T follicular helper cell (primary cell): ENCODE measurements at regions not wholly inside any gene's neighbourhood (a gene's known extent, or its start where the extent isn't known, plus 50 kb on each side); places are given as distances from the start of the nearest gene placed in this dataset.
"Not testable (repeated sequence)": the region's sequence is repeated elsewhere in the genome, so short reads cannot be mapped to it uniquely, and the experiment has no call there.

Source experiments
- DNase-seq: peaks from one replicate; pipeline ENCODE4 v3.0.0-alpha.2; 2020; ENCODE audit warnings: low read depth

GRCh38 chr10:80697926-80698325 lies 160.2 kb downstream of the SH2D4B start:
- no peak for DNase-seq

GRCh38 chr10:80699602-80700039 lies 161.9 kb downstream of the SH2D4B start:
- DNase-seq, result peak; percentile 46

DNA sequence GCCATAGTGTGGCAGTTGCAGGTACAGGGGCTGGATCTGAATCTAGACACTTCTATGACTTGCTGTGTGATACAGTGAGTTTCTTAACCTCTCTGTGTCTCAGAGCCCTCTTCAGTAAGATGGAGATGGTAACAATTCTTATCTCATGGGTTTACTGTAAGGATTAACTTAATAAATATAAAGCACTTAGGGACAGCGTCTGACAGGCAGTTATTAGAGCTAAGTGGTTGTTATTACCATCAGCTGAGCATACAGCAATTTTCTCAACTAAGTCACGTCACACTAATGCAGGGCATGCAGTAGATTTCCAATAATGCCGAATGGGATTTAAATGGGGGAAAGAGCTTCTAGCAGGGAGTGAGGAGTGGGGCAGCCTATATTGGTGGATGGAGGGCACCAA lies 162.6 kb downstream of the SH2D4B start:
- no peak for DNase-seq

DNA sequence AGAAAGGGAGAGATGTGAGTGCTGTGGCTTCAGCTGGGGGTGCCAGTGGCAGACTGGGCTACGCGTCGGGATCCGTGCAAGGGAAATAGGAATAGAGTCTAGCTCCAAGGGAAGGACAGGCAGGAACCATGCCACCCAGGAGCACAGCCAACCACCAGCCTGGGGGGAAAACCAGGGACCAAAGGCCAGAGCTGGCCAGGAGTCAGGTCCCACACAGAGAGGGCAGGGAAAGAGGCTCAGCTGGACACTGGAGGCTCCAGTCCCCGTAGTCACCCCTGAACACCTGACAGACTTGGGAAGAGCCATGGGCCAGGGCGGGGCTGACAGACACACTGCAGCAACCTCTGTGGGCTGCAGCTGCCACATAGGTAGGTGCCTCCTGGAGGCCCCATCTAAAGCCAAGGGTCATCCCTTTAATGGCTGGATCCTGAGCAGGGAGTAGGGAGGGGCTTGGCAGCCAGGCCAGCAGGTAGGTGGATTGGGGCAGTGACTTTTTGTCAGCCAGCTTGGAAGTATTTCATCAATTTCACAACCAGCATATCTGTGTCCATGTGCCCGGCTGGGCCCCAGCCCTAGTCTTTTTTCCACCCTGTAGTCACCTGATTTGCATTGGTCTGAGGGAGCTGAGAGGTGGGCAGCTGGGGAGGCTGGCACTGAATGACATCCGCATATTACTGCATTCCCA lies 163.2 kb downstream of the SH2D4B start:
- no peak for DNase-seq

GRCh38 chr10:80701706-80702105 lies 164.0 kb downstream of the SH2D4B start:
- no peak for DNase-seq

DNA sequence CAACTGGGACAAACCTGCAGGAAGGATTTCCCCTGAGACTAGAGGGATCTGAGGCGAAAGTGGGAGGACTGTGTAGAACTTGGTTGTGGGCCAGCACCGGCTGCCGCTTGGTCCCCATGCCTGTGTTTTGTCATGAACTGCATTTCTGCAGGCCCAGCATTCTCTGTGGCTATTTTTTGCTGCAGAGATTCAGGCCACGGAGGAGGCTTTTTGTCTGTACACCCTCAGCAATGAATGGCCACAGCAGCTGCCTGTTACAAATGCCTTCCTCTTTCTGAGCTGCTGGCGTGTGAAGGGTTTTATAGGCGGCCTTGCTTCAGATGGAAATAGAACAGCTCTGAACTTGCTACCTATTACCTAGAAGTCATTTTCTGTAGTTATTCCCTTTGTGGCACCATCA lies 164.4 kb downstream of the SH2D4B start:
- no peak for DNase-seq

DNA sequence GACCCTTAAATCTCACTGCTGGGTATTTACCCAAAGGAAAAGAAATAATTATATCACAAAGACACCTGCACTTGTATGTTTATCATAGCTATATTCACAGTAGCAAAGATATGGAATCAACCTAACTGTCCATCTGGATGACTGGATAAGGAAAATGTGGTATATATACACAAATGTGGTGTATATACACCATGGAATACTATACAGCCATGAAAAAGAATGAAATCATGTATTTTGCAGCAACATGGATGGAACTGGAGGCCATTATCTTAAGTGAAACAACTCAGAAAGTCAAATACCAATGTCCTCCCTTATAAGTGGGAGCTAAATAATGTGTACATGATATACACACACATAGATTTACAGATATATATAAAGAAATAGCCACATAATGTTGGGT lies 168.2 kb downstream of the SH2D4B start:
- no peak for DNase-seq

DNA sequence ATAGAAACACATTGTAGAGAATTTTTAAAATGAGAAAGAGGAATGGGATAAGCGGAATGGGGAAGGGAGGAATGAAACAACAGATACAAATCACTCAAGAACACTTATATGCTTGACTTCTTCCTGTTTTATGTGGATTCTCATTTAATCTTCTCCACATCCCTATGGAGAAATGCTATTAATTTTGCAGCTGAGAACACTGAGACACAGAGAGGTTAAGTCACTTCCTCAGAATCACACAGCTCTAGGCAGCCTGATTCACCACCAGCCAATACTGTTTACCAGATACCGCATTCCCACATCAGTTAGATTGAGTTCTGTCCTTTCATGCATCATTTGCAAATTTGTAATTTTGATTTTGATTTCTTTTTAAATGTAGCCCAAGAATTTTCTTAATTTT lies 170.5 kb downstream of the SH2D4B start:
- no peak for DNase-seq

DNA sequence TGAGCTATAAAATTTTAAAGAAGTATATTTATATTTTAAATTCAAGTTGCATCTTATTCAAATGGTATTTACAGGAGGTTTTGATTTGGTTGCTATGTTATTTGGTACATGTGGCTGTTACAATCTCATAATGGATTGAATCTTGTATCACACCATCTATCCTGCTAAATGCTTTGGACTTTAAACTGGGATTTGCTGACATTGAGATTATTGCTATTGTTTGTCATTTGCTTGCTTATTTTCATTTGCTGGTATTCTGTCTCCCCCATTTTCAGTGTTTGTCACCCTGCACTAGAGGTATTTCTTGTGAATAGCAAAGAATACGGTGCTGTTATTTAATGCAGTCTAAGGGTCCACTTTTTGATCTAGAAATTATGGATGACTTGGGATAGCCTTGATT lies 171.1 kb downstream of the SH2D4B start:
- no peak for DNase-seq

- DNase-seq, result no peak
These were observed 172.2 kb downstream of the SH2D4B start for GRCh38 chr10:80709866-80710265.

DNA sequence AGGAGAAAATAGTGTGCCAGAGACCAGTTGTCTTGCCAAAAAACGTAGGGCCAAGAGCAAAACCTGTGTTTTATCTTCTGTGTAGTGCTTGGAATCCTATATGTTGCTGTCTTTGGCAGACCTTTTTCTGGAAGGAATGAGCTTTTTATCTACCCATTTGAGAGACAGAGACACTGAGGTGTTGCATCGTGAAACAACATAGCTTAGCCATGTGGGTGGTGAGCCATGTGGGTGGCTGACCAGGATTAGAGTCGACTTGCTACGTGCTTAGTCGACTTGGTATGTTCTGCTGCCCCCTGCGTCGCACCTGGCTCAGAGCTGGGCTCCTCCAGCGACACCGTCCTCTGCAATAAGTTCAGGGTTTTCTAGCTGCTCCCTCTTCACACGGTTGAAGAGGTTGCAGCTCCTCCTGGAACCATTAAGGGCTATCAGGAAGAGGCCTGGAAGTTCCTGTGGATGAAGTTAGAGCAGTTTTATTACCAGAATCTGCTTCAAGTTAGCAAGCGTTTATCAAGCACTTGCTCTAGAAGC lies 175.8 kb downstream of the SH2D4B start:
- DNase-seq, result no peak

DNA sequence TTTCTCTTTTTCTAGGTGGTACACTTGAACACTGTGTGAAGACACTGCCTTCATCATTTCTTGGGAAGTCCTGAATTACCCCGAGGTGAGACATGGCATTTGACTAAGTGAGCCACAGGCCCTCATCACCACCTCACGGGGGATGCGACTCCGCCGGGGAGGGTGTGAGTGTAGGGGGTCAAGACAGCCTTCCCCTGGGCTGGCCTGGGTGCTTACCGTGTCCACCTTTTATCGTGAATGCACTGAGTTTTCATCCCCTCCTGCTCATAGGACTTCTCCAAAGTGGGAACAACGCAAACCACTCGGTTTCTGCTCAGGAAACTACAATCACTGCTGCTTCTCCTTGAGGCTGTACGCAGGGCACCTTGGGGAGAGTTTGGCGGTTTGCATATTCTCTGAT lies 176.9 kb downstream of the SH2D4B start:
- DNase-seq, result no peak

GRCh38 chr10:80718024-80718423 lies 180.3 kb downstream of the SH2D4B start:
- no peak for DNase-seq

DNA sequence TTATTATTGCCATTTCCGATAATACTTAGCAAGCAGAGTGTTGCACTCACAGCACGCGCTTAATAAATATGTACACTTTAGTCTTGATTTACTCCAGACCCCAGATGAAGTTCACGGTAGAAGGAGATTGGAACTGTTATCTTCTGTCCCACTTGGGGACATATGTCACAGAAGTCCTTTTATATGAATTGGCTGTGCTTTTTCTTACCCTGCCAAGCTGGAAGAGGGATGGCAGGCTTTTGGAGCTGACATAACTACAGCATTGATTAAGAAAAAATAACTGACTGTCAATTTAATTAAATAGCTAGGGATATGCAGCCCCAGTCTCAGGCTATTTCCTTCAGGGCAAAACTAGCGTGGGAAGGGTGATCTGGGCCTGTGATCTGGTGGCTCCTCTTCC lies 182.2 kb downstream of the SH2D4B start:
- DNase-seq, result no peak

DNA sequence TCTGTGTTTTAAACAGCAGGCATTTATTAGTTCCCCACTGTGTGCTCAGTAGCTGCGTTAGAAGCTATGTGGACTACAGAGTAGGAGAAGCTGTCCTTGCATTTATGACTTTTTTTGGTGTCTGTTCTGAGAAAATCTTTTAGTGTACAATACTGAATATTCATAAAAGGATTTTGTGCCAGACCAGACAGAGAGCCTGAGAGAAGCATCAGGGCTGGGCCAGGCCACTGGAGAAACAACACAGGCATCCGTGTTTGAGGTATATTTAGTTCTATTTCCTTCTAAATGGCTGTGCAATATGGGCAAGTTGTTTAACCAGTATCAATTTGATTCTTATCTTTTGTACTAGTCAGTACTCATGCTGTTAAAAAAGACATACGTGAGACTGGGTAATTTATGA lies 182.8 kb downstream of the SH2D4B start:
- no peak for DNase-seq

- not testable (repeated sequence) for DNase-seq
These were observed 190.7 kb downstream of the SH2D4B start for GRCh38 chr10:80728354-80728753.

GRCh38 chr10:80729896-80730295 lies 192.2 kb downstream of the SH2D4B start:
- DNase-seq, result no peak

DNA sequence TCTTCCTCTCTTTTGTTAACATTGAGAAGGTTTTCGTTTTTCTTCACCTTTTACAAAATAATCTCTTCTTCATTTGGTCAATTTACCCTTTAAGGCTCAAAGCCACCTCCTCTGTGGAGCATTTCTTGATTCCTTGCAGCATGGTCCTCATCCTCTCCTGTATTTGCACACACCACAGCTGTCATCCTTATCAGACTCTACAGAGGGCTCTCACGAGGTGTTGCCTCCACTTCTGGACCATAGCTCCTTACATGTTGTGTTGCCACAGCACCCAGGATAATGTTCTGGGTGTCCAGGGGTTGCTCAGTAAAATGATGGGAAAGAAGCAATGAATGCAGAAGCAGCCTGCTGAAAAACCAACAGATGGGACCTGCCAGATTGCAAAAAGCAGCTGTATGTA lies 192.8 kb downstream of the SH2D4B start:
- DNase-seq, result no peak

GRCh38 chr10:80734589-80734988 lies 196.9 kb downstream of the SH2D4B start:
- DNase-seq, result no peak

- DNase-seq, result no peak
These were observed 199.5 kb downstream of the SH2D4B start for GRCh38 chr10:80737209-80737608.

- no peak for DNase-seq
These were observed 201.6 kb downstream of the SH2D4B start for GRCh38 chr10:80739328-80739727.

- DNase-seq, result no peak
These were observed 202.4 kb downstream of the SH2D4B start for GRCh38 chr10:80739963-80740715.

DNA sequence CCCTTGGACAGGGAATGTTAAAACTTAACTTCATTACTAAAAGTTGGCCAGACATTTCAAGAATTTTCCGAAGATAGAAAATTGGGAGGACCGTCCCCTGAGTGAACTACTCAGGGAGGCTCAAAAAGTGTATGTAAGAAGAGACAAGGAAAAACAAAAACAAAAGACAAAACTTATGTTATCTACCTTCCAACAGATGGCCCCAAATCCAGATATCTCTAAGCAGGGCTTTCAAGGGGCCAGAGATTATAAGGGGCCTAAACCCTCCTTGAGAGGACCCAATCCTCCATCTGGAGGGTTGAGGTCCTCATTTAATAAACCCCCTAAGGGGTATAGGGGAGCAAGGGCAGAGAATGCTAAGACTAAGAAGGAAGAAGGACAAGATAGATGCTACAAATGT lies 203.6 kb downstream of the SH2D4B start:
- no peak for DNase-seq
